WI38 (cell line): ENCODE measurements at regions not wholly inside any gene's neighbourhood (a gene's known extent, or its start where the extent isn't known, plus 50 kb on each side); places are given as distances from the start of the nearest gene placed in this dataset.

Experiments
- H3K4me3 ChIP-seq: 2 replicates; pipeline ENCODE4 v1.5.1; 2011; ENCODE audit warnings: low read depth, mild to moderate bottlenecking, control low read depth, low read length
- CTCF ChIP-seq: IDR thresholded peaks from 2 replicates; pipeline ENCODE4 v1.5.1; 2012; ENCODE audit warnings: low read depth, mild to moderate bottlenecking, control low read depth, low read length

DNA sequence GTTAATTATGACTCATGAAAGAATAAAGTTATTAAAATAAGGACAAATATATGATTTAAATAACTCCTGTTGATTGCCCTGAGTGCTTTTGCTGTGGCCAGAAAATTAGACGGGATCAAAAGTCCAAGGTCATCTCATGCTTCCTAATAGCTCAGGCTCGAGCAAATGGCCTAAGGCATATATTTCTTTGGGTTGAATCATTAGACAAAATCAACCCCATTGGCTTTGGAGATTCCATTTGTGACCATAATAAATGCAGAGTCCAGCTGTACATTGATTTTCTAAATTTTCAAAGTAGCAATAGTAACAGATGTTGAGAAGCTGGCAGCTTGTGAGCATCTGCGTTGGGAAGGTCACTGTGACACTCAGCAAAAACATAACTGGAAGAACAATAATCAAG is 464.5 kb upstream of the TGFBR2 start:
- H3K4me3 ChIP-seq, result no peak overlapping the region
- no peak for TF ChIP-seq CTCF

DNA sequence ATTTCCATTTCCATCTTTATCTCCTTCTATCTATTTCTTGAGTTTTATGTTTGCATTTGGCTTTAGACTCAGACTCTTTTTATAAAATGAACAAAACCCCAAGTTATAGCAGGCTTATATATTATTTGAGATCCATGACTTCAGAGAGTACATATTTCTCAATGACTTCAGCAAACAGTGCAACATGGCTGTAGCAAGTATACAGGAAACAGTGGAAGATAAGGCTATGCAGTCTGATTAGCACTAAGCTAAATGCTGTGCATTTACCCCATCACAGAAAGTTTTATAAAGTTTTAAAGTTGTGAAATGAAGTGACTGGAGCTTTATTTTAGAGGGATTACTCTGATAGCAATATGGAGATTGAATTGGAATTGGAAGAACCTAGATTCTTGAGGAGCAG is 463.5 kb upstream of the TGFBR2 start:
- no peak overlapping the region for H3K4me3 ChIP-seq
- no peak for TF ChIP-seq CTCF

GRCh38 chr3:30145281-30145680 is 461.1 kb upstream of the TGFBR2 start:
- no peak for TF ChIP-seq CTCF
- no peak overlapping the region for H3K4me3 ChIP-seq

DNA sequence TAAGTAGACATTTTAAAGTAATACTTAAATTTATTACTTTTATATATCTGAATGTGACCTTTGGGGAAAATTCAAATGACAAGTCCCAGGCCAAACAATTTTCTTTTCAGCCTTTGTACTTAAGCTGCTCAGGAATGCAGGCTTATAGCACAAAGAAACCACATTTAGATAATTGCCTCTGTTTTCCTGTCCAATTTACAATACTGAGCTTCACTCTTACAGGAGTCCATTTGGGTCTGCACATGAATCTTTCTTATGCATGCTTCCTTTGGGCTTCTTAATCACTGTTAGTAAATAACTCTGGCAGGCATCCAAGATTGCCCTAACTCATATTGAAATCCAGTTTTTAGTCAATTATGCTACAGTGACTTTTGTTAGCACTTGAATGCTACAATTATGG is 459.4 kb upstream of the TGFBR2 start:
- H3K4me3 ChIP-seq, result no peak overlapping the region
- TF ChIP-seq CTCF, result no peak

DNA sequence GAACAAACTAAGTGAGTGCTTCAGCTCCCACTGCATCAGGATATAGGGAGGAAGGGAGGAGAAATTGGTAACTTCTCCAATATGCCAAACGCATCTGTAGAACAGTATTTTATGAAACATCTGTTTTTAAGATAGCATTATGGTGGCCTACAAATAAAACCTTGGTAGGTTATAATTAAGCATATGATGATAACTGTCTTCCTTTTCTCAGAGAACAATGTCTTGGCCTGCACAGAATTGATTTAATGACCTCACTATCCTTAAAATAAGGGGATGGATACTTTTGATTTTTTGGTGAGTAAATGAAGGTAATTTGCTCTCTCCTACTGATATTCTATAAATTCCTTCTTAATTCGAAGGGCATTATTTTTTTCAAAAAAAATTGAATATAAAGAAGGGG is 451.5 kb upstream of the TGFBR2 start:
- no peak for TF ChIP-seq CTCF
- no peak overlapping the region for H3K4me3 ChIP-seq

GRCh38 chr3:30155755-30156154 is 450.6 kb upstream of the TGFBR2 start:
- TF ChIP-seq CTCF, result no peak
- H3K4me3 ChIP-seq, result no peak overlapping the region

GRCh38 chr3:30156586-30157498 is 449.6 kb upstream of the TGFBR2 start:
- H3K4me3 ChIP-seq, result no peak overlapping the region
- no peak for TF ChIP-seq CTCF
